ENCODE measurements at regions not wholly inside any gene's neighbourhood (a gene's known extent, or its start where the extent isn't known, plus 50 kb on each side); places are given as distances from the start of the nearest gene placed in this dataset.
A peak's percentile ranks its signal among the peaks of the same experiment; 100 is the strongest.

DNA sequence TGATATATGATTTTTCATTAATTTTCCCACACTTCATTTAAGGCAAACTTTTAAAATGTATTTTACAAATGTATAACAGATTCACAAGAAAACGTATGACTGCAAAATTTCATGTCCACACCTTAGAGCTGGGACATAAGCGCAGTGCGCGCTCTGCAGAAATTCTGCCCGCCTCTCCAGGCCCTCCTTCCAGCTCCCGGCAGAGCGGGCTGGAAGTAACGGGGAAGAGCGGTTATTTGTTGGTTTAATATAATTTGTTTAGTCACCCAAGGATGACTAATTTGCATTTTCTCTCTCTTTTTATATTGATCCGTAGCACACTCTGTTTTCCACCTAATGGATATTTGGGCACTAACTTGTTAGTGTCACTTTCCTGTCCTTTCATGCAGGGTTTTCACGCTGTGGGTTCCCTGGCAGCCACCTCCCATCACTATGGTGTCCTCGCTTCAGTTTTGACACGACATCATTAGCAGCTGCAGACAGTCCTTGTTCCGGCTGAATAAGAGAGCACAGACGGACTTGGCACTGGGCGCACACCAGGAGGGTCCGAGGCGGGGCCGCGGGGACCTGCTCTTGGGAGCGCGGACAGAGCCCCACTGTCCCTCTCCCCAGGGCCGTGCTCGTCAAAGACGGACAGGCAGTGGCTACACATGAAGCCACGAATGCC, 129.2 kb upstream of the SEC61G start:
- no peaks in the 10 kb centered on the region for H3K4me1 Mint-ChIP-seq
- Histone ChIP-seq H3K27ac (ENCODE audit: low read depth in 1 of 2, low read length in 2 of 2) (no peak overlapping the region), H3K27me3 (ENCODE audit: control insufficient read depth in 2 of 2, insufficient read depth in 2 of 2, low read length in 2 of 2) (peaks cover 0 to 14% of the 10 kb centered on the region in 2 donors), H3K4me3 (replicated peaks in 1 of 3; ENCODE audit: low read depth in 2 of 3, low read length in 3 of 3) (no peak overlapping the region), H3K4me2 (replicated peaks; ENCODE audit: extremely low read depth, low read length, poor library complexity, severe bottlenecking) (no peak overlapping the region), H3K36me3 (replicated peaks in 1 of 2; ENCODE audit: control insufficient read depth in 1 of 2, insufficient read depth in 2 of 2, low read length in 2 of 2) (no peaks in the 10 kb centered on the region), H4K20me1 (ENCODE audit: insufficient read depth, low read length) (no peaks in the 10 kb centered on the region), H3K9me3 (replicated peaks in 1 of 2; ENCODE audit: control insufficient read depth in 1 of 2, insufficient read depth in 1 of 2, low read length in 2 of 2) (no peaks in the 10 kb centered on the region), H3K79me2 (ENCODE audit: insufficient read depth, low read length) (no peaks in the 10 kb centered on the region), H3K4me1 (ENCODE audit: control insufficient read depth in 1 of 2, insufficient read depth in 2 of 2, low read length in 2 of 2) (no peaks in the 10 kb centered on the region), H3K9ac (ENCODE audit: insufficient read depth, low read length, poor library complexity, severe bottlenecking) (no peak overlapping the region), H2AFZ (ENCODE audit: insufficient read depth, low read depth, low read length, poor library complexity, severe bottlenecking) (no peak overlapping the region)
- H3K36me3 Mint-ChIP-seq: no peaks in the 10 kb centered on the region
- H3K27ac Mint-ChIP-seq: no peak overlapping the region
- H3K9me3 Mint-ChIP-seq: peaks cover 0 to 4% (median 3%) of the 10 kb centered on the region in 7 donors
- H3K4me3 Mint-ChIP-seq: peak overlapping the region in 1 of 2 donors; percentile 46
- intact Hi-C loops (cut with micrococcal nuclease): no loop called here
- DNase-seq: no peak
- TF ChIP-seq, protein P1, sequence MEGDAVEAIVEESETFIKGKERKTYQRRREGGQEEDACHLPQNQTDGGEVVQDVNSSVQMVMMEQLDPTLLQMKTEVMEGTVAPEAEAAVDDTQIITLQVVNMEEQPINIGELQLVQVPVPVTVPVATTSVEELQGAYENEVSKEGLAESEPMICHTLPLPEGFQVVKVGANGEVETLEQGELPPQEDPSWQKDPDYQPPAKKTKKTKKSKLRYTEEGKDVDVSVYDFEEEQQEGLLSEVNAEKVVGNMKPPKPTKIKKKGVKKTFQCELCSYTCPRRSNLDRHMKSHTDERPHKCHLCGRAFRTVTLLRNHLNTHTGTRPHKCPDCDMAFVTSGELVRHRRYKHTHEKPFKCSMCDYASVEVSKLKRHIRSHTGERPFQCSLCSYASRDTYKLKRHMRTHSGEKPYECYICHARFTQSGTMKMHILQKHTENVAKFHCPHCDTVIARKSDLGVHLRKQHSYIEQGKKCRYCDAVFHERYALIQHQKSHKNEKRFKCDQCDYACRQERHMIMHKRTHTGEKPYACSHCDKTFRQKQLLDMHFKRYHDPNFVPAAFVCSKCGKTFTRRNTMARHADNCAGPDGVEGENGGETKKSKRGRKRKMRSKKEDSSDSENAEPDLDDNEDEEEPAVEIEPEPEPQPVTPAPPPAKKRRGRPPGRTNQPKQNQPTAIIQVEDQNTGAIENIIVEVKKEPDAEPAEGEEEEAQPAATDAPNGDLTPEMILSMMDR (IDR thresholded peaks at IDR 0.05): no peak
- H3K27me3 Mint-ChIP-seq (ENCODE audit: low read depth in 3 of 3): peaks cover 3 to 16% (median 8%) of the 10 kb centered on the region in 3 donors
- 22% methylated on average over 20 of the region's 26 CpGs for WGBS (ENCODE audit: insufficient coverage)

DNA sequence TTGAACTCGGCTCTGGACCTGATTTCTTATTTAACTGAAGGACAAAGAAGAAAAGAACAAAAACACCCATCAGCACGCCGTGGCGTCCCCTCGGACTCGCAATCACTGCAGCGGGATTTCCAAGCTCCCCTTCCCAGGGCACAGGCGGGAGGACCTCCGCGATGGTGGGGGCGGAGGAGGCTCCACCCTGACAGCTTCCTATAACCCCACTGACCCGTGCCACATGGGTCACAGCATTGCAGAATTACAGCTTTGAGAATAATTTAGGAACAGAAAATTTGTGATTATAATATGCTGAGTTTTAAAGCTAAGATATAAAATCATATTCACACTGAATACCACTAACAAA, 129.7 kb upstream of the SEC61G start:
- peaks cover 0 to 14% of the 10 kb centered on the region in 2 donors for H3K27me3 ChIP-seq (ENCODE audit: control insufficient read depth in 2 of 2, insufficient read depth in 2 of 2, low read length in 2 of 2)
- no peaks in the 10 kb centered on the region for H3K4me1 ChIP-seq (ENCODE audit: control insufficient read depth in 1 of 2, insufficient read depth in 2 of 2, low read length in 2 of 2)
- Mint-ChIP-seq H3K36me3 (no peaks in the 10 kb centered on the region), H3K9me3 (peaks cover 3 to 7% (median 3%) of the 10 kb centered on the region in 7 donors), H3K27me3 (ENCODE audit: low read depth in 3 of 3) (peaks cover 5 to 16% (median 10%) of the 10 kb centered on the region in 3 donors), H3K4me3 (no peak overlapping the region), H3K27ac (no peak overlapping the region), H3K4me1 (no peaks in the 10 kb centered on the region)
- H4K20me1 ChIP-seq (ENCODE audit: insufficient read depth, low read length): no peaks in the 10 kb centered on the region
- H3K9me3 ChIP-seq (replicated peaks in 1 of 2; ENCODE audit: control insufficient read depth in 1 of 2, insufficient read depth in 1 of 2, low read length in 2 of 2): no peaks in the 10 kb centered on the region
- no peaks in the 10 kb centered on the region for H3K36me3 ChIP-seq (replicated peaks in 1 of 2; ENCODE audit: control insufficient read depth in 1 of 2, insufficient read depth in 2 of 2, low read length in 2 of 2)
- intact Hi-C loops (cut with micrococcal nuclease): no loop called here
- no peaks in the 10 kb centered on the region for H3K79me2 ChIP-seq (ENCODE audit: insufficient read depth, low read length)
- TF ChIP-seq, protein P1 (IDR thresholded peaks at IDR 0.05): no peak
- no peak overlapping the region for H3K4me2 ChIP-seq (replicated peaks; ENCODE audit: extremely low read depth, low read length, poor library complexity, severe bottlenecking)
- WGBS (ENCODE audit: insufficient coverage): 0% methylated on average over 1 of the region's 12 CpGs
- H2AFZ ChIP-seq (ENCODE audit: insufficient read depth, low read depth, low read length, poor library complexity, severe bottlenecking): no peak overlapping the region
- no peak overlapping the region for H3K4me3 ChIP-seq (replicated peaks in 1 of 3; ENCODE audit: low read depth in 2 of 3, low read length in 3 of 3)
- no peak for DNase-seq
- no peak overlapping the region for H3K27ac ChIP-seq (ENCODE audit: low read depth in 1 of 2, low read length in 2 of 2)
- H3K9ac ChIP-seq (ENCODE audit: insufficient read depth, low read length, poor library complexity, severe bottlenecking): no peak overlapping the region
